ENCODE measurements at regions not wholly inside any gene's neighbourhood (a gene's known extent, or its start where the extent isn't known, plus 50 kb on each side); places are given as distances from the start of the nearest gene placed in this dataset.

- H3K27ac Mint-ChIP-seq, result no peak overlapping the region
- CTCF ChIA-PET, result no interaction called here
- POLR2A ChIA-PET, result interaction anchor here (0.6 kb wide), 1 partner anchor 101 kb away, joined by 3 read pairs; no protein-coding TSS in a partner anchor
Observed at GRCh38 chr17:33381201-33381600, 88.1 kb upstream of the ASIC2 start.

GRCh38 chr17:33383488-33384023, 90.5 kb upstream of the ASIC2 start:
- DNase-seq (no peak), ATAC-seq (no peak)
- H3K36me3 Mint-ChIP-seq (ENCODE audit: low read depth), result no peaks in the 10 kb centered on the region
- no peaks in the 10 kb centered on the region for H3K4me1 Mint-ChIP-seq
- CTCF ChIA-PET, result no interaction called here
- no peak overlapping the region for H3K27ac Mint-ChIP-seq
- intact Hi-C loops (cut with DNase I, micrococcal nuclease), result no loop called here
- POLR2A ChIA-PET, result no interaction called here
- H3K4me3 Mint-ChIP-seq, result no peak overlapping the region
- H3K27me3 Mint-ChIP-seq, result peaks cover 16% of the 10 kb centered on the region
- H3K9me3 Mint-ChIP-seq (ENCODE audit: low read depth), result no peaks in the 10 kb centered on the region

More at GRCh38 chr17:33381201-33381600, 88.1 kb upstream of the ASIC2 start:
- no peaks in the 10 kb centered on the region for H3K9me3 Mint-ChIP-seq (ENCODE audit: low read depth)
- DNase-seq (no peak), ATAC-seq (no peak)
- no peaks in the 10 kb centered on the region for H3K36me3 Mint-ChIP-seq (ENCODE audit: low read depth)
- H3K27me3 Mint-ChIP-seq, result peaks cover 12% of the 10 kb centered on the region
- no peaks in the 10 kb centered on the region for H3K4me1 Mint-ChIP-seq
- intact Hi-C loops (cut with DNase I, micrococcal nuclease), result no loop called here
- H3K4me3 Mint-ChIP-seq, result no peak overlapping the region

- no peaks in the 10 kb centered on the region for H3K4me1 Mint-ChIP-seq
- no peak for DNase-seq
- intact Hi-C loops (cut with DNase I, micrococcal nuclease), result no loop called here
- ATAC-seq, result no peak
- CTCF ChIA-PET, result no interaction called here
- no peaks in the 10 kb centered on the region for H3K36me3 Mint-ChIP-seq (ENCODE audit: low read depth)
- POLR2A ChIA-PET, result no interaction called here
- H3K4me3 Mint-ChIP-seq, result no peak overlapping the region
- H3K27ac Mint-ChIP-seq, result no peak overlapping the region
- H3K27me3 Mint-ChIP-seq, result peaks cover 16% of the 10 kb centered on the region
- no peaks in the 10 kb centered on the region for H3K9me3 Mint-ChIP-seq (ENCODE audit: low read depth)
Observed at GRCh38 chr17:33385133-33385532, 92.0 kb upstream of the ASIC2 start.

- intact Hi-C loops (cut with DNase I, micrococcal nuclease), result no loop called here
- ATAC-seq (no peak), DNase-seq (no peak)
- ChIA-PET CTCF (no interaction called here), POLR2A (no interaction called here)
- Mint-ChIP-seq H3K4me3 (no peak overlapping the region), H3K27ac (no peak overlapping the region), H3K9me3 (ENCODE audit: low read depth) (no peaks in the 10 kb centered on the region), H3K27me3 (peaks cover 15% of the 10 kb centered on the region), H3K4me1 (no peaks in the 10 kb centered on the region), H3K36me3 (ENCODE audit: low read depth) (no peaks in the 10 kb centered on the region)
Observed at GRCh38 chr17:33385713-33386112, 92.6 kb upstream of the ASIC2 start.

- no peaks in the 10 kb centered on the region for H3K9me3 Mint-ChIP-seq (ENCODE audit: low read depth)
- ChIA-PET CTCF (no interaction called here), POLR2A (no interaction called here)
- DNase-seq, result no peak
- H3K4me3 Mint-ChIP-seq, result no peak overlapping the region
- no peaks in the 10 kb centered on the region for H3K36me3 Mint-ChIP-seq (ENCODE audit: low read depth)
- intact Hi-C loops (cut with DNase I, micrococcal nuclease), result no loop called here
- ATAC-seq, result no peak
- peaks cover 15% of the 10 kb centered on the region for H3K27me3 Mint-ChIP-seq
- no peak overlapping the region for H3K27ac Mint-ChIP-seq
- no peaks in the 10 kb centered on the region for H3K4me1 Mint-ChIP-seq
Observed at GRCh38 chr17:33387406-33387805, 94.3 kb upstream of the ASIC2 start.

- Mint-ChIP-seq H3K4me3 (no peak overlapping the region), H3K9me3 (ENCODE audit: low read depth) (no peaks in the 10 kb centered on the region), H3K36me3 (ENCODE audit: low read depth) (no peaks in the 10 kb centered on the region), H3K27ac (no peak overlapping the region), H3K27me3 (peaks cover 9% of the 10 kb centered on the region), H3K4me1 (no peaks in the 10 kb centered on the region)
- DNase-seq (no peak), ATAC-seq (no peak)
- ChIA-PET CTCF (no interaction called here), POLR2A (no interaction called here)
- intact Hi-C loops (cut with DNase I, micrococcal nuclease), result loop anchor here in 1 of 2 experiments (10.0 kb wide), 1 partner anchor 65 kb away; no protein-coding TSS in a partner anchor
Observed at GRCh38 chr17:33389504-33390135, 96.5 kb upstream of the ASIC2 start.

GRCh38 chr17:33390479-33391176, 97.5 kb upstream of the ASIC2 start:
- ATAC-seq, result no peak
- no peak overlapping the region for H3K27ac Mint-ChIP-seq
- intact Hi-C loops (cut with DNase I, micrococcal nuclease), result loop anchor here in 1 of 2 experiments (10.0 kb wide), 1 partner anchor 64 kb away; no protein-coding TSS in a partner anchor
- DNase-seq, result no peak
- H3K4me1 Mint-ChIP-seq, result no peaks in the 10 kb centered on the region
- ChIA-PET CTCF (no interaction called here), POLR2A (no interaction called here)
- H3K9me3 Mint-ChIP-seq (ENCODE audit: low read depth), result no peaks in the 10 kb centered on the region
- no peaks in the 10 kb centered on the region for H3K36me3 Mint-ChIP-seq (ENCODE audit: low read depth)
- no peak overlapping the region for H3K4me3 Mint-ChIP-seq
- H3K27me3 Mint-ChIP-seq, result peaks cover 9% of the 10 kb centered on the region

GRCh38 chr17:33396818-33397217, 103.7 kb upstream of the ASIC2 start:
- no peak for ATAC-seq
- intact Hi-C loops (cut with DNase I, micrococcal nuclease), result loop anchor here in 1 of 2 experiments (10.0 kb wide), 1 partner anchor 58 kb away; no protein-coding TSS in a partner anchor
- Mint-ChIP-seq H3K36me3 (ENCODE audit: low read depth) (no peaks in the 10 kb centered on the region), H3K4me1 (no peaks in the 10 kb centered on the region), H3K27ac (no peak overlapping the region), H3K27me3 (peaks cover 13% of the 10 kb centered on the region), H3K4me3 (no peak overlapping the region), H3K9me3 (ENCODE audit: low read depth) (no peaks in the 10 kb centered on the region)
- POLR2A ChIA-PET, result no interaction called here
- CTCF ChIA-PET, result no interaction called here
- no peak for DNase-seq

GRCh38 chr17:33398386-33398785, 105.3 kb upstream of the ASIC2 start:
- Mint-ChIP-seq H3K9me3 (ENCODE audit: low read depth) (no peaks in the 10 kb centered on the region), H3K27ac (no peak overlapping the region), H3K4me3 (no peak overlapping the region), H3K27me3 (peaks cover 20% of the 10 kb centered on the region), H3K4me1 (no peaks in the 10 kb centered on the region), H3K36me3 (ENCODE audit: low read depth) (no peaks in the 10 kb centered on the region)
- ATAC-seq, result no peak
- DNase-seq, result no peak
- CTCF ChIA-PET, result no interaction called here
- intact Hi-C loops (cut with DNase I, micrococcal nuclease), result loop anchor here in 1 of 2 experiments (10.0 kb wide), 1 partner anchor 56 kb away; no protein-coding TSS in a partner anchor
- POLR2A ChIA-PET, result no interaction called here

- no peaks in the 10 kb centered on the region for H3K36me3 Mint-ChIP-seq (ENCODE audit: low read depth)
- no peak overlapping the region for H3K27ac Mint-ChIP-seq
- no peak for ATAC-seq
- H3K4me3 Mint-ChIP-seq, result no peak overlapping the region
- CTCF ChIA-PET, result no interaction called here
- no peaks in the 10 kb centered on the region for H3K9me3 Mint-ChIP-seq (ENCODE audit: low read depth)
- H3K27me3 Mint-ChIP-seq, result peaks cover 23% of the 10 kb centered on the region
- POLR2A ChIA-PET, result no interaction called here
- intact Hi-C loops (cut with DNase I, micrococcal nuclease), result no loop called here
- no peak for DNase-seq
- H3K4me1 Mint-ChIP-seq, result no peaks in the 10 kb centered on the region
Observed at GRCh38 chr17:33401249-33401648, 108.2 kb upstream of the ASIC2 start.

GRCh38 chr17:33403194-33403593, 110.1 kb upstream of the ASIC2 start:
- H3K27ac Mint-ChIP-seq, result no peak overlapping the region
- H3K4me1 Mint-ChIP-seq, result no peaks in the 10 kb centered on the region
- ATAC-seq (no peak), DNase-seq (no peak)
- H3K36me3 Mint-ChIP-seq (ENCODE audit: low read depth), result no peaks in the 10 kb centered on the region
- ChIA-PET POLR2A (no interaction called here), CTCF (no interaction called here)
- intact Hi-C loops (cut with DNase I, micrococcal nuclease), result no loop called here
- no peaks in the 10 kb centered on the region for H3K9me3 Mint-ChIP-seq (ENCODE audit: low read depth)
- peaks cover 21% of the 10 kb centered on the region for H3K27me3 Mint-ChIP-seq
- no peak overlapping the region for H3K4me3 Mint-ChIP-seq

Data from activated CD4-positive, alpha-beta T cell treated with anti-CD3 and anti-CD28 coated beads for 36 hours (primary cell).